Stimulated activated CD8-positive, alpha-beta memory T cell treated with anti-CD3 and anti-CD28 coated beads, Interleukin-7, amount 100 ng/mL, for 4 hours (primary cell): ENCODE measurements at regions not wholly inside any gene's neighbourhood (a gene's known extent, or its start where the extent isn't known, plus 50 kb on each side); places are given as distances from the start of the nearest gene placed in this dataset.
"Not testable (repeated sequence)": the region's sequence is repeated elsewhere in the genome, so short reads cannot be mapped to it uniquely, and the experiment has no call there.

Experiments
- DNase-seq, 2 donors: peaks; one replicate each; pipeline ENCODE4 v3.0.0-alpha.2; 2020; ENCODE audit warnings: low read depth in 2 of 2

DNA sequence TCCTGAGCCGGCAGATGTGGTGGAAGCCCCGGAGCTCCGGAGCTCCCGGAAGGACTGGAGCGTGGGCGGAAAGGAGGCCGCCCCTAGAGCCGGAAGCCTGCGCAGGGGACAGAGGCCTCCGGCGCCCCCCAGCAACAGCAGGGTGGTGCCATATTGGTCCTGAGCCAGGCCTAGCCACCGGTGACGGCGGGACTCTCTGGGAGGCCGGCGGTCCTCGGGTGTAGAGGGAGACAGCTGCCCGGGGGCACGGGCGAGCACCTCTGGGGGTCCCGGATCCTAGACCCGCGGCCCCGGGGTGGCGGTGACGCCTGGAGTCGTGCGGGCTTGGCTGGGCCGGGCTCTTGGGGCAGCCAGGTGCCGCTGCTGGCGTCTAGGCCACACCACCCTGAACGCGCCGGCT is 1472.2 kb downstream of the FOXD4L5 start:
- not testable (repeated sequence) for DNase-seq

DNA sequence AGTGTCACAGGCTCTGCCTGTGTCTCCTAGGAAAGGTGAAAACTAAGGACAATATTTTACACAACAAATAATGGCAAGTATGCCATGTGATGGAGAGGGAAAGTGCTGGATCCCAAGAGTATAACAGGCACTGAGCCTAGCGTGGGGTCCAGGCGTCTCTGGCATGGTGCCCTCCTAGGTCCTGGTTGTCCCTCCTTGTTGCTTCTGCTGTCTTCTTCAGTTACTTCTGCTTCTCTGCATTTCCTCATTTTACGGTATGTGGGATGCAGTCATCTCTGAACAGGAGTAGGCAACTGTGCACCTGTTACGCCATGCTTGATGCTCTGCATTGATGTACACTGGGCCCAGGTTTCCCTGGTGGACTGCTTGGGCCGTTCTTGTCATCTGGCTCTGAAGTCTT is 1480.8 kb downstream of the FOXD4L5 start:
- DNase-seq, result not testable (repeated sequence)

DNA sequence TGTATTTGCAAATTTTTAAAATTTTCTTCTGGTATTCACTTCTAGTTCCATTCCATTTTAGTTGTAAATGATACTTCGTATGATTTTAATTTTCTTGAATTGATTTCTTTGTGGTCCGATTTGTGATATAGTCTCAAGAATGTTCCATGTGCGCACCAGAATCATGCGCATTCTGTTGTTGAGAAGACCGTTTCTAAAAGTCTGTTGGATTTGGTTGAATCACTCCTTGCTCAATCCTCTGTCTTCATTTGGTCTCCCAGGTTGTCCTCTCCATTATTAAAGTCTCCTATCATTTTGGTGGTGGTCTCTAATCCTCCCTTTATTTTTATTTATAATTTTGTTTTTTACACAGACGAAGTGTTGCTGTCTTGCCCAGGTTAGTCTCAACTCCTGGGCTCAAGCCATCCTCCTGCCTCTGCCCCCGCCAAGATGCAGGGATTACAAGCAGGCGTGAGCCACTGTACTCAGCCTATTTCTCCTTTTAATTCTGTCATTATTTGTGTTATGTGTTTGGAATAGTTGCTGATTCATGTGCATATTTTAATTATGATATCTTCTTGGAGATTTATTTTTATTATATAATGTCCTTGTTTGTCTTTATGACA is 1490.8 kb downstream of the FOXD4L5 start:
- DNase-seq, result not testable (repeated sequence)

DNA sequence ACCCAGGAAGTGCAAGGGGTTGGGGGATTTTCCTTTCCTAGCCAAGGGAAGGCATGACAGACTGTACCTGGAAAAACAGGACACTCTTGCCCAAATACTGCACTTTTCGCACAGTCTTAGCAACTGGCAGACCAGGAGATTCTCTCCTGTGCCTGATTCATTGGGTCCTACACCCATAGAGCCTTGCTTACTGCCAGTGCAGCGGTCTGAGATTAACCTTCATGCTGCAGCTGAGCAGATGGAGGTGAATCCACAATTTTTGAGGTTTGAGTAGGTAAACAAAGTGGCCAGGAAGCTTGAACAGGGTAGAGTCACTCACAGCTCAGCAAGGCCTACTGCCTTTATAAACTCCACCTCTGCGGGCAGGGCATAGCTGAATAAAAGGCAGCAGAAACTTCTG is 1497.6 kb downstream of the FOXD4L5 start:
- not testable (repeated sequence) for DNase-seq

DNA sequence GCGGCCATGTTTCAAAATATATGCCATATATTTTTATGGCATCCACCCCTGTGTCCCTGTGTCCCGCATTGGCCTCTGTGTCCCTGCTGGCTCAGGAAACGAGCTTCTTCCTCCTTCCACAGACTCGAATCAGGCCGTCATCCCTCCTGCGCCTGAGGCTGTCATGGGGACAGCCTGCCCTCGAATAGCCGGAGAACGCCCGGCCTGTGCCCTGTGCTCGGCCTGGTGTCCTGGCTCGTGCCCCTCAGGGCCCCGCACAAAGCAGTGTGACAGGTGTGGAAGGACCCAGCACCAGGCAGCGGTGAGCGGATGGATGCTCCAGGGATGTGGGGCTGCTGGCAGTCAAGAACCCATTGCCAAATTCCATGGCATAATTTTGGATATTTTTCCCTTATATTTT is 1500.0 kb downstream of the FOXD4L5 start:
- not testable (repeated sequence) for DNase-seq

DNA sequence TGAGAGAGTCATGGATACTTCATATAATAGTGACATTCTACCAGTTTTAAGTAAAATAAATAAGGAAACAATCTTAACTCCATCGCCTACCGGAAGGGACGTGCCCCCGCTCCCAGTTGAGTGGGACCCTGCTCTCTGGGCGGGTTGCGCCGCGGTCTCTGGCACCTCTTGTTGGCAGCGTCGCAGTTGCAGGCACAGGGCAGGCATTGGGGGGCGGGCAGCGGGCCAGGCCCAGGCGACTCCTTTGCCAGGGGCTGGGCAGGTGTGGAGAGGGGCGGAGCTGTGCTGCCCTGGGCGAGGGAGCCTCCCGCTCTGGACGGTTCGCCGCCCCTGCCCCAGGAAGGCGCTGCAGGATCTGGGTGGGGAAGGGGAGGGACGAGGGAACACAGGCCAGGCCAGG is 1500.6 kb downstream of the FOXD4L5 start:
- not testable (repeated sequence) for DNase-seq

DNA sequence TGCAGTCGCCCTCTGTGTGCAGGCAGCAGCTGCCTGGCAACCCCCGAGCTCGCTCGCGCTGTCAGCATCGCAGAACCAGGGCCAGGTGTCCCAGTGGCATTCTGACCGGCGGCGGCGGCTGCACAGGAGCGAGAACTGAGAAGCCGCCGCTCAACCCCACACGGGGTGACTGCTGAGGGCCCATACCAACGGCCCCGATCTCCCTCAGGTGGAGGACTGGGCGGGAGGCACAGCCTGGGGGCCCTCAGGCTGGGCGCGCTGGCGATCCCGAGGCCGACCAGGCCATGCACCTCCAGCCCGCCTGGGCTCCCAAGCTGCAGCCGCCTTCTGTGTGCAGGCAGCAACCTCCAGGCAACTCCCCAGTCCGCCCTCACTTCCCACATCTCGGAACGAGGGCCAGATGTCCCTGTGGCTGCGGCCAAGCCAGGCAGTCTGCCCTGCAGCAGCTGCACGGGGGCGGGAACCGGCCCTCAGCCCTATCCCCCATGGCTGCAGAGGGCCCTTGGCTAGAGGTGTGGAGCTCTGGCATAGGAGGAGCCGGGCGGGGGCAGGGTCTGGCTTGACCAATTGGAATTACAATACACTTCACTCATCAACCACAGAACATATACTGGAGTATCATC is 1503.1 kb downstream of the FOXD4L5 start:
- DNase-seq, result not testable (repeated sequence)

DNA sequence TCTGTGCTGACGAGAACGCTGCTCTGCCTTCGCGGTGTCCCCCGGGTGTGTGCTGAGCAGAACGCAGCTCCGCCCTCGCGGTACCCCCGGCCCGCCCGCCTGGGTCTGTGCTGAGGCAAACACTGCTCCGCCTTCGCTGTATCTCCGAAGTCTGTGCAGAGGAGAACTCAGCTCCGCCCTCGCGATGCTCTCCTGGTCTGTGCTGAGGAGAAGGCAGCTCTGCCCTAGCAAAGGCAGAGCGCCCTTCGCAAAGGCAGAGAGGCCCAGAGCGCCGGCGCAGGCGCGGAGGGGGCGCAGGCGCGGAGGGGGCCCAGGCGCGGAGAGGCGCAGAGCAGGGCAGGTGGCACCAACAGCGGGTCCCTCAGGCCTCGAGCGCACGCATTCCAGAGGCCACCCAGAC is 1503.6 kb downstream of the FOXD4L5 start:
- DNase-seq, result not testable (repeated sequence)

DNA sequence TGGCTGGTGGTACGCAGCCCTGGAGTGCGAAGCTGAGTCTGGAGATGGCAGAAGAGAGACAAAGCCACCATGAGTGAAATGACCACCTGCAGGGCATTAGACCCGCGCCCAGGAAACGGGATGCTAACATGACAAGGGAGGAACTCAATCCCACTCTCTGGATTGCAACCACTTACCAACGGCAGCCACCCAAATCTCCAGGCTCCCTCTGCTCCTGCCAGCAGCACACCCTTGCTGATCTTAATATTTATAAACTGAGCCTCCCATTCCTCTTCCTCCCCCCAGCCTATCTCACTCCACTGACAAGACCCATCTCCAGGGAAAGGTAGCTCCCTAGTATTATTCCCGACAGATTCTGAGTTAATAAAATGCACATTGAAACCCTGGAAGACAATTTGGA is 1508.8 kb downstream of the FOXD4L5 start:
- not testable (repeated sequence) for DNase-seq

DNA sequence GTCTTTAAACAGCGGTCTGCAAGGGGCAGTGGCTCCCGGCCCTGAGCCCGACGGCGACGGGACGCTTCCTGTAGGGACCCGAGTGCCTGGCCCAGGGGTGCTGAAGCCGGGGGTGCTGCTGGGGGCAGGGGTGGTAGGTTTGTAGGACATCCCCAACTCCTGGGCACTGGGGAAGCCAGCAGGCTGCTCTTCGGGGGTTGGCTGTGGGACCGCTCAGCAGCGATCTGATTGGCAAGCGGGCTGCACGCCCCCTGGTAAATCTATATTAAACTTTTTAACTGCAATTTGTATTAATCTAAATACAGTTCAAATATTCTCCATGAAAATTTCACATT is 1510.0 kb downstream of the FOXD4L5 start:
- not testable (repeated sequence) for DNase-seq

DNA sequence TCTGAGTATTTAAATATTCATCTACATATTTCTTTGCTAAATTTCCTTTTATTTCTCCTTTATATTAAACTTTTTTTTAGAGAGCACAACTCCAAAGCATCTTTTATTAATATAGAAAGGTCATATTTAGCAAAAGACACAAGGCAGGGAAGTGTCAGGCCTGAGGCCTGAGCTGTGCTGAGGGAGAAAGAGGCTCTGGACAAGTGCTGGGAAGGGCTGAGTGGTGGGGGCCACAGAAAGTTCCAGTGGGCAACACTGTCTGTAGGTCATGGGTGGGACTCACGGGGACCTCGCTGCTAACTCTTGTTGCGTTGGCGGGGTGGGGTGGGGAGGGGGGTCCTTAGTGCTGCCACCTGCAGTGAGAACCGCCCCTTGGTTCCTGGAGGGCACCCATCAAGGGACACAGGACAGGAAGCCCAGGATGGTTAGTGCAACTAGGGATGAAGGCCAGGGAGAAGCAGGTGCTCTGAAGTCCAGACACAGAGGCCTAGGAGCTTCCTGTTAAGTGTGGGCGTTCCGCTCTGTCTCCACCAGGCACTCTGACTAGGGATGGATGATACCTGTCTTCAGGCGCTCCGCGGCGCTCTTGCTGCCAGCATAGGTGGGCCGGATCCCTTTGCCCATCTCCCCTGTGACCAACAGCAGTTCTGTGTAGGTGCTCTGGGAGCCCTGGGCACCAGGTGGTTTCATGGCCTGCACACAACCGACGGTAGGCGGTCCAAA is 1510.5 kb downstream of the FOXD4L5 start:
- DNase-seq, result not testable (repeated sequence)

DNA sequence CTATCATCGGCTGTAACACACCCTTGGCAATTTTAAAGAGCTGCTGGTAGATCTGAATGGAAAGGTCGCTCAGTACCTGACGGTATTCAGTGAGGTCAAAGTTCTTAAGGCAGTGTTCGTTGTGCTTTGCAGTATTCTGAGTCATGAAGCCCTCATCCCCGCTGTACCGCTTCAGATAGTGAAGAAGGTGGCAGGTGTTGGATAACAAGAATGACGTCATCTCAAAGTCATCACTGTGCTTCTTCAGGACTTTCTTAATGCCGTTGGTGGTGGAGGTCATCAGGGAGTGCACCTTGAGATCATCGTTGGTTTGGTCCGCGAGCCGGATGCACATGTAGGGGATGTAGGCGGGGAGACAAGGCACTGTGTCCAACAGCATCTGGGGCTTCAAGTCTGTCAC is 1522.8 kb downstream of the FOXD4L5 start:
- not testable (repeated sequence) for DNase-seq

DNA sequence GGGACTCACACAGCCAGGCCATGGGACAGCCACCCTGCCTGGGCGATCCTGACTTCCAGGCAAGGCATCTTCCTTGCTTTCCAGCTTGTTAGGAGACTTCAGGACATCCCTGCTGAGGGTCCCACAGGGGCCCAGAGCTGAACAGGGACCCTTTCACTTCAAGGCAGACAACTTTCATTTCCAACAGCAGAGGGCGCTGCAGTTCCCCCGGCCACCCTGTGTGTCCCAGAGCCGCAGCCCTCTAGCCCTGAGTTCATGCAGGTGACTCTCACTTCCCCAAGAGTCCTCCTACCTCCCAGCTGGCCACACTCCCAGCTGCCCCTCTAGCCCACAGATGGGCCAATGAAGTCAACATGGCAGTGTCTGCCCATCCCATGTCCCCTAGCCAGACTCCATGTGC is 1556.0 kb downstream of the FOXD4L5 start:
- DNase-seq, result not testable (repeated sequence)

DNA sequence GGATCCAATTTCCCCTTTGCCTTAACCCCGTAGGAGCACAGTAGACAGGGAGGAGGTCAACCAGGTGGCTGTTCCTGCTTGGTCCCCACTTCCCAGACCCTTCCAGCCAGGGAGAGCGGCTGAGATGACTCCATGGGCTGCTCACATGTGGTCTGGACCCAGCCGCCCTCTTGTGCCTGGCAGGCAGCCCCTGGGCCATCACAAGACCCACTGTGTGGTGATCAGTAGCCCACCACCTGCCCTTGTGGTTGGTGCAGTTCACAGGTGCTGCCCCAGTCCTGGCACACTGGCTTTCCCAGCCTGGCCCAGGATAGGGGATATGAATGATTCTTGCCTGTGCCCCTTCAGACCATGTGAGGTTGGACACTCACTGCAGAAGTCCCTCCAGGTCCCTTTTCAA is 1556.7 kb downstream of the FOXD4L5 start:
- no peak for DNase-seq

DNA sequence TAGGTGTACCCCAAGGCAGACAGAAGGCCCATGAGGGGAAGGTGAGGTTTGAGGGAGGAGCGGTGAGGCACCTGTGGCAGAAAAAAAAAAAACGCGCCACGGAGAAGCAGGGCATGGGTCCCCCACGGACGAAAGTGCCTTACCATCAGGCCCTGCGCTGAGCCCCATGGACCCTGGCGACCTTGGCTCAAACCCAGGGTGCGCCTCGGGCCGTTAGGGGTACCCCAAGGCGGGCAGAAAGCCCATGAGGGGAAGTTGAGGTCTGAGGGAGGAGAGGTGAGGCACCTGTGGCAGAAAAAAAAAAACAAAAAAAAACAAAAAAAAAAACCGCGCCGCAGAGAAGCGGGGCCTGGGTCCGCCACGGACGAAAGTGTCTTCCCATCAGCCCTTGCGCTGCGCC is 1576.7 kb downstream of the FOXD4L5 start:
- DNase-seq, result not testable (repeated sequence)

DNA sequence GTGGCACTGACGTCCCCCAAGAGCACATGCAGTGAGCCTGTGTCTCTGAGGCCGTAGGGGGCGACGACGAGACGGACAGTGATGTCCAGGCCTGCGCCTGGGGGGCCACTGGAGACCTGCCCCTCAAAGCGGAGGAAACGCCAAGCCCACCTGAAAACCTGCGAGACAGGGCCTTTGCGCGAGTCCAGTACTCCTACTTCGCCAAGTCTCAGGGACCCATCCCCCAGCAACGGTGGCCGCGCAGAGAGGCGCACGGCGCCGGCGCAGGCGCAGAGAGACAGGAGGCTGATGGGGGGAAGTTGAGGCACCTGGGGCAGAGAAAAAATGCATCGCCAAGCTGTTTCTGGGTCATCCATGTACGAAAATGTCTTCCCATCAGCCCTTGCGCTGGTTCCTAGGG is 1580.6 kb downstream of the FOXD4L5 start:
- DNase-seq, result not testable (repeated sequence)

DNA sequence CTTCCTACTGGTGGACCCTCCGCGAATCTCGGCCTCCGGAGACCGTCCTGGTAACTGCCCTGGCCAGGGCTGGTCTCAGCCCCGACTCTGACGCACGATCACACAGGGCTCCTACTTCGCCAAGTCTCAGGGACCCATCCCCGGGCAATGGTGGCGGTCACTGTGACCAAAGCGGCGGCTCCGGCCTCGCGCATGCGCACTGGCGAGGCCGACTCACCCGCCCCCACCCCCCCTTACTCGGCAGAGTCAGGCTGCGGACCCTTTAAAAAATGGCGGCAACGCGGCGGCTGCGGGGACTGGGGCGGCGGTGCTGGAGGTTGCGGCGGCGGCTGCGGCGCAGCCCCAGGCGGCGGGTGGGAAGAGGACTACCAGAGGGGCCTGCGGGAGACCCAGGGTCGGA is 1581.3 kb downstream of the FOXD4L5 start:
- DNase-seq, result peak in 1 of 2 donors; percentile 6

DNA sequence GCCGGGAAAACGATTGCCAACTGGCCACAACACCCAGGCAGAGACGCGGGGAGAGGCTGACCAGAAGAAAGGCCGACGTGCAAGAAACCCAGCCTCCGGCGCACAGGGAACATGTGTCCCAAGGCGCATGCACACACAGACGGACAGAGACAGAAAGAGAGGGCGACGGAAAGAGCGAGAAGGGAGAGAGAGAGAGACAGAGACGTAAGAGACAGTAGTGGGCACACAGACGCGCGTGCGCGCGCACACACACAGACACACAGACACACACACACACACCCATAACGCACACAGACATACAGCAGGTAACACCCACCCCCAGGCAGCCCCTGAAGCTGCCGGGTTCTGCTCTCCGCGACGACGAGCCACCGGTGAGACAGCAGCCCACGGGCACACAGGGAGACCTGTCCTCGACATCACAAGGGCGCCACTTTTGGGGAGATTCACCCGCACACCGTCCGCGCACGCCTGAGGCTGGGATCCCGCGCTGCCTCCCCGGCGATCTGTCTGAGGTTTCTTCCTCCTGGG is 1581.8 kb downstream of the FOXD4L5 start:
- DNase-seq, result not testable (repeated sequence)
